T47D (cell line): ENCODE measurements at regions not wholly inside any gene's neighbourhood (a gene's known extent, or its start where the extent isn't known, plus 50 kb on each side); places are given as distances from the start of the nearest gene placed in this dataset.
"Not testable (repeated sequence)": the region's sequence is repeated elsewhere in the genome, so short reads cannot be mapped to it uniquely, and the experiment has no call there.

Experiments
- DNase-seq, 2 experiments: peaks; one replicate each; pipeline versions ENCODE4 v3.0.0 to v3.0.0-alpha.2; 2011 to 2012; ENCODE audit warnings: low read depth in 1 of 2, low spot score in 1 of 2
- JUND ChIP-seq: IDR thresholded peaks from 2 replicates; pipeline ENCODE4 v1.6.1; 2012; ENCODE audit warnings: low read depth
- in situ Hi-C: cut with HindIII; loops from 2 replicates; pipeline ENCODE4 v1.10.0; 2016; ENCODE audit warnings: low sequenced_read_pairs, low pct_unique_long_range_greater_than_20kb

GRCh38 chr13:99760456-99760855 is 211.1 kb downstream of the ZIC5 start:
- DNase-seq: no peak
- TF ChIP-seq JUND: no peak
- in situ Hi-C loops: no loop called here

GRCh38 chr13:99759163-99759552 is 212.4 kb downstream of the ZIC5 start:
- TF ChIP-seq JUND: no peak
- DNase-seq: no peak
- in situ Hi-C loops: no loop called here

GRCh38 chr13:99758460-99759162 is 213.0 kb downstream of the ZIC5 start:
- DNase-seq: no peak
- in situ Hi-C loops: no loop called here
- TF ChIP-seq JUND: no peak

- DNase-seq: no peak
- in situ Hi-C loops: no loop called here
- TF ChIP-seq JUND: no peak
Observed at GRCh38 chr13:99757756-99758459, 213.7 kb downstream of the ZIC5 start.

- in situ Hi-C loops: no loop called here
- TF ChIP-seq JUND: no peak
- DNase-seq: peak in 1 of 2 experiments; percentile 9
Observed at GRCh38 chr13:99756281-99756680, 215.3 kb downstream of the ZIC5 start.

GRCh38 chr13:99754750-99755149 is 216.8 kb downstream of the ZIC5 start:
- DNase-seq, in situ Hi-C loops: not testable (repeated sequence)

- in situ Hi-C loops: no loop called here
- DNase-seq: no peak
- TF ChIP-seq JUND: no peak
Observed at GRCh38 chr13:99752373-99752772, 219.2 kb downstream of the ZIC5 start.

GRCh38 chr13:99751517-99752199 is 219.9 kb downstream of the ZIC5 start:
- DNase-seq: no peak
- TF ChIP-seq JUND: no peak
- in situ Hi-C loops: no loop called here

- DNase-seq: no peak
- in situ Hi-C loops: no loop called here
- TF ChIP-seq JUND: no peak
Observed at GRCh38 chr13:99750951-99751350, 220.6 kb downstream of the ZIC5 start.

GRCh38 chr13:99749271-99750019 is 222.1 kb downstream of the ZIC5 start:
- in situ Hi-C loops: no loop called here
- no peak for TF ChIP-seq JUND
- no peak for DNase-seq

GRCh38 chr13:99747403-99747710 is 224.2 kb downstream of the ZIC5 start:
- in situ Hi-C loops: no loop called here
- no peak for TF ChIP-seq JUND

GRCh38 chr13:99746637-99747402 is 224.7 kb downstream of the ZIC5 start:
- in situ Hi-C loops: no loop called here
- DNase-seq: no peak
- TF ChIP-seq JUND: no peak

More at GRCh38 chr13:99747403-99747710, 224.2 kb downstream of the ZIC5 start:
- no peak for DNase-seq
